Natural killer cell treated with Interleukin-12 subunit alpha and Interleukin-12 subunit beta and Interleukin-15 and Interleukin-18, amount 100 ng/mL, for 72 hours (primary cell): ENCODE measurements at regions not wholly inside any gene's neighbourhood (a gene's known extent, or its start where the extent isn't known, plus 50 kb on each side); places are given as distances from the start of the nearest gene placed in this dataset.
"Not testable (repeated sequence)": the region's sequence is repeated elsewhere in the genome, so short reads cannot be mapped to it uniquely, and the experiment has no call there.

Source experiments
- ATAC-seq, 2 donors: fragments of 150-1000 bp; cut with Tn5 transposase in 1 of 2; sonication (Bioruptor Pico), chemical (Tn5 transposase) in 1 of 2; 2 replicates each; pipeline ENCODE4 v1.10.0; 2021
- DNase-seq: peaks from one replicate; pipeline ENCODE4 v3.0.0; 2022; ENCODE audit warnings: low spot score
- H3K27ac Mint-ChIP-seq, 2 donors: 1 replicate in 1 of 2; 2 replicates in 1 of 2; pipeline ENCODE4 v1.8.0; 2022; ENCODE audit warnings: mixed read lengths in 2 of 2, mild to moderate bottlenecking in 1 of 2, moderate library complexity in 1 of 2
- H3K27me3 Mint-ChIP-seq, 2 donors: 1 replicate in 1 of 2; 2 replicates in 1 of 2; pipeline ENCODE4 v1.8.0; 2022; ENCODE audit warnings: mixed read lengths in 2 of 2
- H3K36me3 Mint-ChIP-seq: one replicate; pipeline ENCODE4 v1.8.0; 2022; ENCODE audit warnings: mixed read lengths
- H3K4me1 Mint-ChIP-seq, 2 donors: 1 replicate in 1 of 2; 2 replicates in 1 of 2; pipeline ENCODE4 v1.8.0; 2022; ENCODE audit warnings: low read depth in 2 of 2, mixed read lengths in 2 of 2, mild to moderate bottlenecking in 1 of 2
- H3K4me3 Mint-ChIP-seq: one replicate; pipeline ENCODE4 v1.8.0; 2022; ENCODE audit warnings: mixed read lengths
- H3K9me3 Mint-ChIP-seq: 2 replicates; pipeline ENCODE4 v1.8.0; 2022; ENCODE audit warnings: mixed read lengths

DNA sequence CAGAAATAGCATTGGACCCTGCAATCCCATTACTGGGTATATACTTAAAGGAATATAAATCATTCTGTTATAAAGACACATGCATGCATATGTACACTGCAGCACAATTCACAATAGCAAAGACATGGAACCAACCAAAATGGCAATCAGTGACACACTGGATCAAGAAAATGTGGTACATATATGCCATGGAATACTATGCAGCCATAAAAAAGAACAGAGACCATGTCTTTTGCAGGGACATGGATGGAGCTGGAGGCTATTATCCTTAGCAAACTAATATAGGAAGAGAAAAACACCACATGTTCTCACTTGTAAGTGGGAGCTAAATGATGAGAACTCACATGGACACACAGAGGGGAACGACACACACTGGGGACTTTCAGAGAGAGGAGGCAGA, 53.9 kb upstream of the GOLGA8A start:
- H3K4me1 Mint-ChIP-seq, H3K9me3 Mint-ChIP-seq: not testable (repeated sequence)

DNA sequence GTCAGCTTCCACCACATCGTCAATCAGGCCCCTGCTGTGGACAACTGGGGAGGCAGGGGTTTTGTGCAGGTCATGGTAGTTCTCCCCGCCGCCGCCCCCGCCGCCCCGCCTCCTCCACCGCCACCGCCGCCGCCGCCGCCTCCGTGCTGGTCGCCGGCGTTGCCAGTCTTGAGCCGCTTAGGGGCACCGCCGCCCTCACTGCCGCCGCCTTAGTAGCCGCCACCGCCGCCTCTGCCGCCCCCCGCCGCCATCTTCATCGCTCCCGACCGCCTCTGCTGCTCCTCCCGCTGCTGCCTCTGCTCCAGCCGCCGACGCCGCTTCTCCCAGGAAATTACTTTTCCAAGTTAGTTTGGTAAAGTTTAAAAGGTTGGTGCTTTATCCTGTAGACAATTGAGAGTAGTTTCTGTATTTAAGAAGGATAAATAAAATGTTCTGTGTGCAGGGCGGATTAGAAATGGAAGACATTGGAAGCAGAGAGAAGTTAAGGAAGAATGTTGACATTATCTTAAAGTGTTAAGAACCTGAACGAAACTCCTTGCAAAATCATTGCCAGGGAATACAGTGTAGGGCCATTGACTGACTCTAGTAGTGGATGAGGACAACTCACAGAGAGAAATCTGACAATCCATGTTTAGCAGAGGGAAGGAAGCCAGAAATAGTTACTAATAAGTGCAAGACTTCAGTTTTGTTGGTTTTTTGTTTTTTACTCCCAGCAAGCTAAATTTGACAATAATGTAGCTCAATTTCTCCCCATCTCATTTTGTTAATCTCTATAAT, 53.0 kb upstream of the GOLGA8A start:
- Mint-ChIP-seq H3K27ac (no peak overlapping the region), H3K27me3 (peaks cover 40 to 62% of the 10 kb centered on the region in 2 donors), H3K9me3 (peaks cover 6% of the 10 kb centered on the region), H3K4me3 (peak overlapping the region; percentile 6), H3K4me1 (peaks cover 0 to 3% of the 10 kb centered on the region in 2 donors), H3K36me3 (peaks cover 13% of the 10 kb centered on the region)
- DNase-seq (no peak), ATAC-seq (no peak)

More for the DNA sequence above, 53.9 kb upstream of the GOLGA8A start:
- not testable (repeated sequence) for DNase-seq, H3K27ac Mint-ChIP-seq, H3K4me3 Mint-ChIP-seq, ATAC-seq
- Mint-ChIP-seq H3K27me3 (peaks cover 40 to 61% of the 10 kb centered on the region in 2 donors), H3K36me3 (peaks cover 13% of the 10 kb centered on the region)

DNA sequence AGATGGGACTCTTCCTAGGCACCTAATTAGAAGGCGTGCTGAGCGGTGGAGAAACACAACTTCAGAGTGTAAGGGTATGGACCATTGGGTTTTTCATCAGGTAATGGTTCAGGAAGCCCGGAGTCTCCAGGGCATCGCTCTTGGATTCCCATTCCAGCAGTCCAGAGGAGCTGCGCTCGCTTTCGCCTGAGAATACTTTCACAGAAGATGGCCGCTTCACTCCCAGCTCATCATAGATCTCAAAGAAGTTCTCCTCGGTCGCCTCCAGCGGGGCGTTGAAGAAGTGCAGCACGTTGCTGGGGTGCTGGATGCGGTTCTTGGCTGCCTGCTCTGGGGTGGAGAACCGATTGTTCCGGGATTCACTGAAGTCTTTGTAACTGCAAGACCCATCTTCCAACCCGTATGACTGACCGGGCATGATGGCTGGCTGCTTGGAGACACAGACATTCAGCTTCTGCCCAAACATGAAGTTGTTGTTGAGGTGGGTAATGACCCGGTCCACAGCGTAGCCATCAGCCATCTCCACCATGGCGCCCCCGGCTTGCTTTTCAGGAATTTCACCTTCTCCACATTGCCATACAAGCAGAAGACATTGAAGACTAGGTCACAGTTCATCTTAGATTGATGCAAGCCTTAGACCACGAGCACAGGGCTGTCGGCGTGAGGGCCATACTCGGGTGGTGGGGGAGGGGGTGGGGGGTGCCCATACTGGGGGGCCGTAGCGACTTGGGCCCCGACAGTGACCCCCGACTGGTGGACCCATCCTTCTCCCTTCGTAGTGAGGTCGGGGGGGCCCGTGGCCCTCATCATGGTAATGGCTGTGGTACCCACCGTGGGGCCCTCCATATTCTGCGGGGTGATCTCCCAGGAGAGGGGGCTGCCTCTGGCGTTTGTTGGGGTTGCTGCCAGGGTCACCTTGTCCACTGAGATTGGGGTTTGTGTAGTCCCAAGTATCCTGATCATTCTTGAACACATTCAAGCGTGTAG, 51.7 kb upstream of the GOLGA8A start:
- H3K36me3 Mint-ChIP-seq = peaks cover 13% of the 10 kb centered on the region
- H3K4me1 Mint-ChIP-seq, H3K4me3 Mint-ChIP-seq, ATAC-seq, H3K27ac Mint-ChIP-seq, H3K9me3 Mint-ChIP-seq, DNase-seq: not testable (repeated sequence)
- peaks cover 44 to 76% of the 10 kb centered on the region in 2 donors for H3K27me3 Mint-ChIP-seq
